ENCODE measurements at regions not wholly inside any gene's neighbourhood (a gene's known extent, or its start where the extent isn't known, plus 50 kb on each side); places are given as distances from the start of the nearest gene placed in this dataset.

GRCh38 chr9:89260525-89260924 is 50.5 kb upstream of the CKS2 start:
- Mint-ChIP-seq H3K9me3 (no peaks in the 10 kb centered on the region), H3K36me3 (ENCODE audit: low read depth) (no peaks in the 10 kb centered on the region), H3K27ac (no peak overlapping the region), H3K4me3 (no peak overlapping the region), H3K4me1 (no peaks in the 10 kb centered on the region), H3K27me3 (peaks cover 15% of the 10 kb centered on the region)
- POLR2A ChIA-PET: no interaction called here
- CTCF ChIA-PET: no interaction called here
- DNase-seq: no peak

Measured in activated CD4-positive, alpha-beta memory T cell treated with anti-CD3 and anti-CD28 coated beads, Interleukin-2, amount 10 ng/mL, durations not matched to agents 7 days and 5 days (primary cell).